ENCODE measurements at regions not wholly inside any gene's neighbourhood (a gene's known extent, or its start where the extent isn't known, plus 50 kb on each side); places are given as distances from the start of the nearest gene placed in this dataset.

GRCh38 chr10:64450312-64450711 is 929.1 kb downstream of the REEP3 start:
- TF ChIP-seq CTCF (IDR thresholded peaks at IDR 0.05; ENCODE audit: low read length) (no peak), EZH2 (IDR thresholded peaks at IDR 0.05; ENCODE audit: borderline replicate concordance, low read length) (no peak)
